Activated CD8-positive, alpha-beta T cell treated with anti-CD3 and anti-CD28 coated beads for 36 hours (primary cell): ENCODE measurements at regions not wholly inside any gene's neighbourhood (a gene's known extent, or its start where the extent isn't known, plus 50 kb on each side); places are given as distances from the start of the nearest gene placed in this dataset.

Experiments
- ATAC-seq: fragments of 200-7000 bp; cut with Tn5 transposase; one replicate; pipeline ENCODE4 v1.10.0; 2021; ENCODE audit warnings: mild to moderate bottlenecking, moderate library complexity
- CTCF ChIA-PET: fragments of 350-600 bp; sonication (Branson Sonifier 250); formaldehyde crosslinking; loops from one replicate; lab custom pipeline; 2021; ENCODE audit warnings: antibody characterized with exemption; lab: Charles Lee
- POLR2A ChIA-PET: fragments of 350-600 bp; sonication (Branson Sonifier 250); formaldehyde crosslinking; loops from one replicate; lab custom pipeline; 2021; ENCODE audit warnings: antibody characterized with exemption; lab: Charles Lee
- DNase-seq: peaks from one replicate; pipeline ENCODE4 v3.0.0-alpha.2; 2020
- H3K27ac Mint-ChIP-seq: one replicate; pipeline ENCODE4 v1.8.0; 2021; ENCODE audit warnings: mild to moderate bottlenecking, mixed read lengths
- H3K27me3 Mint-ChIP-seq: one replicate; pipeline ENCODE4 v1.8.0; 2021; ENCODE audit warnings: mixed read lengths
- H3K36me3 Mint-ChIP-seq: one replicate; pipeline ENCODE4 v1.8.0; 2021; ENCODE audit warnings: low read depth, mixed read lengths
- H3K4me1 Mint-ChIP-seq: one replicate; pipeline ENCODE4 v1.8.0; 2021; ENCODE audit warnings: low read depth, mixed read lengths
- H3K4me3 Mint-ChIP-seq: one replicate; pipeline ENCODE4 v1.8.0; 2021; ENCODE audit warnings: mild to moderate bottlenecking, moderate library complexity, mixed read lengths
- H3K9me3 Mint-ChIP-seq: one replicate; pipeline ENCODE4 v1.8.0; 2021; ENCODE audit warnings: mixed read lengths
- CTCF ChIP-seq: fragments of 200-600 bp; IDR thresholded peaks from one replicate; pipeline ENCODE4 v1.8.0; 2022; ENCODE audit warnings: antibody characterized with exemption, mild to moderate bottlenecking
- intact Hi-C: fragments of 100-400 bp; cut with micrococcal nuclease; formaldehyde crosslinking; loops from one replicate; pipeline ENCODE4 v1.10.0; 2022

- no peaks in the 10 kb centered on the region for H3K36me3 Mint-ChIP-seq
- no peaks in the 10 kb centered on the region for H3K9me3 Mint-ChIP-seq
- intact Hi-C loops: no loop called here
- ChIA-PET CTCF (no interaction called here), POLR2A (interaction anchor here (0.6 kb wide), 1 partner anchor 163 kb away, joined by 3 read pairs; no protein-coding TSS in a partner anchor)
- DNase-seq: no peak
- TF ChIP-seq CTCF: no peak
- no peak overlapping the region for H3K27ac Mint-ChIP-seq
- H3K27me3 Mint-ChIP-seq: no peaks in the 10 kb centered on the region
- H3K4me1 Mint-ChIP-seq: no peaks in the 10 kb centered on the region
- ATAC-seq: no peak
- H3K4me3 Mint-ChIP-seq: no peak overlapping the region
These were observed 802.4 kb downstream of the TFAP2A start for GRCh38 chr6:9612489-9612888.

- Mint-ChIP-seq H3K36me3 (no peaks in the 10 kb centered on the region), H3K4me1 (no peaks in the 10 kb centered on the region), H3K9me3 (no peaks in the 10 kb centered on the region), H3K4me3 (no peak overlapping the region), H3K27ac (no peak overlapping the region), H3K27me3 (no peaks in the 10 kb centered on the region)
- DNase-seq (no peak), ATAC-seq (no peak)
- intact Hi-C loops: no loop called here
- TF ChIP-seq CTCF: no peak
- ChIA-PET CTCF (no interaction called here), POLR2A (no interaction called here)
These were observed 804.1 kb downstream of the TFAP2A start for GRCh38 chr6:9610620-9611415.

GRCh38 chr6:9606435-9607134 is 808.3 kb downstream of the TFAP2A start:
- ChIA-PET CTCF (no interaction called here), POLR2A (no interaction called here)
- H3K27me3 Mint-ChIP-seq: no peaks in the 10 kb centered on the region
- H3K4me3 Mint-ChIP-seq: no peak overlapping the region
- no peaks in the 10 kb centered on the region for H3K4me1 Mint-ChIP-seq
- H3K36me3 Mint-ChIP-seq: no peaks in the 10 kb centered on the region
- intact Hi-C loops: no loop called here
- ATAC-seq: no peak
- no peak overlapping the region for H3K27ac Mint-ChIP-seq
- DNase-seq: no peak
- H3K9me3 Mint-ChIP-seq: no peaks in the 10 kb centered on the region
- TF ChIP-seq CTCF: no peak

GRCh38 chr6:9594746-9595145 is 820.1 kb downstream of the TFAP2A start:
- POLR2A ChIA-PET: interaction anchor here (0.6 kb wide), 1 partner anchor 1546 kb away, joined by 4 read pairs; no protein-coding TSS in a partner anchor

More at GRCh38 chr6:9594746-9595145, 820.1 kb downstream of the TFAP2A start:
- H3K9me3 Mint-ChIP-seq: peaks cover 3% of the 10 kb centered on the region
- H3K36me3 Mint-ChIP-seq: no peaks in the 10 kb centered on the region
- intact Hi-C loops: no loop called here
- H3K27ac Mint-ChIP-seq: no peak overlapping the region
- H3K27me3 Mint-ChIP-seq: no peaks in the 10 kb centered on the region
- no peak overlapping the region for H3K4me3 Mint-ChIP-seq
- H3K4me1 Mint-ChIP-seq: no peaks in the 10 kb centered on the region
- DNase-seq: no peak
- TF ChIP-seq CTCF: no peak
- no peak for ATAC-seq
- CTCF ChIA-PET: no interaction called here
